Prostate gland (tissue), 2 donors: ENCODE measurements at regions not wholly inside any gene's neighbourhood (a gene's known extent, or its start where the extent isn't known, plus 50 kb on each side); places are given as distances from the start of the nearest gene placed in this dataset.

ENCODE experiments used
- DNase-seq: peaks from one replicate; pipeline ENCODE4 v3.0.0-alpha.2; 2019; ENCODE audit warnings: low spot score
- H3K27ac ChIP-seq, 2 donors: fragments of 200-600 bp; sonication (generic); 2 replicates each; pipeline ENCODE4 v1.5.1; 2017 to 2019
- H3K27me3 ChIP-seq: fragments of 200-600 bp; sonication (generic); replicated peaks from 2 replicates; pipeline ENCODE4 v1.5.1; 2019; ENCODE audit not compliant: insufficient read depth
- H3K36me3 ChIP-seq, 2 donors: fragments of 200-600 bp; sonication (generic); 1 replicate in 1 of 2; 2 replicates in 1 of 2; pipeline versions ENCODE4 v1.5.1 to v1.8.1; 2017 to 2019
- H3K4me1 ChIP-seq: fragments of 200-600 bp; sonication (generic); replicated peaks from 2 replicates; pipeline ENCODE4 v1.5.1; 2019
- H3K4me3 ChIP-seq, 2 donors: fragments of 200-600 bp; sonication (generic); 2 replicates each; pipeline ENCODE4 v1.5.1; 2017 to 2019
- H3K9me3 ChIP-seq: fragments of 200-600 bp; sonication (generic); 2 replicates; pipeline ENCODE4 v1.5.1; 2017
- CTCF ChIP-seq, 4 experiments: fragments of 200-600 bp in 2 of 4; fragments of 450-650 bp in 2 of 4; sonication (generic) in 2 of 4; IDR thresholded peaks; 1 replicate in 3 of 4; 2 replicates in 1 of 4; pipeline ENCODE4 v1.5.1; 2016 to 2019; ENCODE audit warnings: antibody characterized with exemption in 4 of 4, mild to moderate bottlenecking in 2 of 4, moderate library complexity in 2 of 4
- POLR2A ChIP-seq: fragments of 450-650 bp; IDR thresholded peaks from one replicate; pipeline ENCODE4 v1.6.1; 2016; ENCODE audit warnings: antibody characterized with exemption, mild to moderate bottlenecking
- POLR2AphosphoS5 ChIP-seq: sonication (generic); formaldehyde crosslinking; IDR thresholded peaks from one replicate; pipeline ENCODE4 v1.6.1; 2017; ENCODE audit warnings: antibody characterized with exemption
- WGBS: methylation state at CpG from one replicate; pipeline ENCODE4 v1.1.5; 2018; 5-methylcytosine and 5-hydroxymethylcytosine counted together
- intact Hi-C: fragments of 100-400 bp; cut with DNase I; formaldehyde crosslinking; loops from one replicate; pipeline ENCODE4 v1.14.2; 2022

- no peak for TF ChIP-seq POLR2AphosphoS5
- no peaks in the 10 kb centered on the region for H3K36me3 ChIP-seq
- H3K4me3 ChIP-seq: no peak overlapping the region
- intact Hi-C loops: no loop called here
- 77% methylated on average over 2 of the region's 2 CpGs for WGBS
- no peak for DNase-seq
- no peak overlapping the region for H3K27ac ChIP-seq
- H3K27me3 ChIP-seq: no peaks in the 10 kb centered on the region
- H3K4me1 ChIP-seq: no peaks in the 10 kb centered on the region
- no peaks in the 10 kb centered on the region for H3K9me3 ChIP-seq
Observed at GRCh38 chr4:179130122-179130714, 1688.0 kb upstream of the AGA start.

- DNase-seq: no peak
- no peak for TF ChIP-seq POLR2A
- no peak for TF ChIP-seq CTCF (IDR thresholded peaks at IDR 0.05)
- no peak for TF ChIP-seq POLR2AphosphoS5
- WGBS: 76% methylated on average over 4 of the region's 4 CpGs
- Histone ChIP-seq H3K27ac (no peak overlapping the region), H3K27me3 (no peaks in the 10 kb centered on the region), H3K36me3 (no peaks in the 10 kb centered on the region), H3K4me1 (no peaks in the 10 kb centered on the region), H3K4me3 (no peak overlapping the region), H3K9me3 (no peaks in the 10 kb centered on the region)
- intact Hi-C loops: no loop called here
Observed at GRCh38 chr4:179145746-179146525, 1703.7 kb upstream of the AGA start.

- no peak for DNase-seq
- intact Hi-C loops: no loop called here
- TF ChIP-seq POLR2AphosphoS5 (no peak), POLR2A (no peak), CTCF (IDR thresholded peaks at IDR 0.05) (no peak)
- H3K4me3 ChIP-seq: no peak overlapping the region
- no peaks in the 10 kb centered on the region for H3K4me1 ChIP-seq
- H3K27me3 ChIP-seq: no peaks in the 10 kb centered on the region
- no peaks in the 10 kb centered on the region for H3K36me3 ChIP-seq
- no peak overlapping the region for H3K27ac ChIP-seq
- WGBS: 55% methylated on average over 6 of the region's 6 CpGs
- H3K9me3 ChIP-seq: no peaks in the 10 kb centered on the region
Observed at GRCh38 chr4:179151770-179152169, 1709.5 kb upstream of the AGA start.

GRCh38 chr4:179163147-179163546 lies 1720.9 kb upstream of the AGA start:
- intact Hi-C loops: no loop called here

More at GRCh38 chr4:179163147-179163546, 1720.9 kb upstream of the AGA start:
- Histone ChIP-seq H3K36me3 (no peaks in the 10 kb centered on the region), H3K4me3 (no peak overlapping the region), H3K9me3 (no peaks in the 10 kb centered on the region), H3K27ac (no peak overlapping the region), H3K4me1 (no peaks in the 10 kb centered on the region), H3K27me3 (no peaks in the 10 kb centered on the region)
- TF ChIP-seq POLR2A (no peak), CTCF (IDR thresholded peaks at IDR 0.05) (no peak), POLR2AphosphoS5 (no peak)
- 64% methylated on average over 2 of the region's 2 CpGs for WGBS
- DNase-seq: no peak
